GM18861 (cell line): ENCODE measurements at regions not wholly inside any gene's neighbourhood (a gene's known extent, or its start where the extent isn't known, plus 50 kb on each side); places are given as distances from the start of the nearest gene placed in this dataset.

Experiments
- ATAC-seq: cut with Tn5 transposase; IDR thresholded peaks from one replicate; pipeline ENCODE4 v1.9.1; 2021; ENCODE audit not compliant: unreplicated experiment

GRCh38 chr7:118671149-118671548 is 446.6 kb downstream of the ANKRD7 start:
- no peak for ATAC-seq

- no peak for ATAC-seq
Observed at GRCh38 chr7:118684796-118685195, 460.3 kb downstream of the ANKRD7 start.

- no peak for ATAC-seq
Observed at GRCh38 chr7:118689403-118689802, 464.9 kb downstream of the ANKRD7 start.

GRCh38 chr7:118696879-118697278 is 472.4 kb downstream of the ANKRD7 start:
- no peak for ATAC-seq

DNA sequence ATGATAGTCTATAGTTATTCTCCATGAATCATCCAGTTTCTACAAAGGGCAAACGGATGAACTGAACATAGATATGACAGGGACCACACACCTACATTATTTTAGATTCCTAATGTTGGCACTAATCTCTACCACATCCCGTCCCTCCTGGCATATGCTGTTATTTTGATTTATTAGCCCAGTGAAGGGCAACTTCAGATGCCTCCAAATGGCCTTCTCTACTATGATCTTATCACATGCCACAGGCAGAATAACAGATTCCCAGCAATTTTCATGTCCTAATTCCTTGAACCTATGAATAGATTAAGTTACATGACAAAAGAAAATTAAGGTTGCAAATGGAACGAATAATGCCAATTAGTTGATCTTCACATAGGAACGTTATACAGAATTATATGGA is 474.7 kb downstream of the ANKRD7 start:
- no peak for ATAC-seq

DNA sequence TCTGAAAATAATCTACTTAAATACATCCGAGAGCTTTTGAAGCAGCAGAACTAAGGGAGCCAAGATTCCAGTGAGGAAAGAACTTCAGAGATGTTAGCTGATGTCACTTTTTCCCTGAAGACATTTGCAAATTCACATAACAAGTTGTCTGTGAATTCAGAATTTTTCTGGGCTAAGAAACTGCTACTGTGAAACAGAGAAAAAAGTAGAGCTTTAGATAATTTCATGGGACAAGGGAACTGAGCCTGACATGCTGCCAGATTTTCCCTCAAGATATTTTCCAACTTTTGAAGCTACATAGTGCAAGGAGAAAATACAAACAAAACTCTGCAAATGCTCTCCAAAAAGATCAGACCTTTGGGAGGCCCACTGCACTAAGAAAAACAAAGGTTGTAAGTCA is 484.2 kb downstream of the ANKRD7 start:
- ATAC-seq: no peak

GRCh38 chr7:118711688-118712087 is 487.2 kb downstream of the ANKRD7 start:
- ATAC-seq: no peak

DNA sequence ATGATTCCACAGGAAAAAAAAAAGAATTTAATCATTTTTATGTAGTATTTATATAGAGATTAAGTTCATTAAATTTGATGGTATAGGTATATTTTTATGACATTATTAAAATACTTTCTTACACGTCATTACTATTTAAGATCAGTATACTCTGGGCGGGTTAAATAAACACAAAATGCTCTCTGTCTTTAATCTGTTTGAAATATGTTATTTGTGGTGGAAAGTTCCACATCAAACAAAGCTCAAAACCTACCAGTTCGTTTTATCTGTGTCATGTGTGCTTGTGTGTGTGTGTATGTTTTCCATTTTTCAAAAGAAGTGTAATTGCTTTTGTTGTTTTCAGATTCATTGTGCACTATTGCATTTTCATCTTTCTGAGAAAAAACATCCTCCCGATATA is 488.5 kb downstream of the ANKRD7 start:
- no peak for ATAC-seq

DNA sequence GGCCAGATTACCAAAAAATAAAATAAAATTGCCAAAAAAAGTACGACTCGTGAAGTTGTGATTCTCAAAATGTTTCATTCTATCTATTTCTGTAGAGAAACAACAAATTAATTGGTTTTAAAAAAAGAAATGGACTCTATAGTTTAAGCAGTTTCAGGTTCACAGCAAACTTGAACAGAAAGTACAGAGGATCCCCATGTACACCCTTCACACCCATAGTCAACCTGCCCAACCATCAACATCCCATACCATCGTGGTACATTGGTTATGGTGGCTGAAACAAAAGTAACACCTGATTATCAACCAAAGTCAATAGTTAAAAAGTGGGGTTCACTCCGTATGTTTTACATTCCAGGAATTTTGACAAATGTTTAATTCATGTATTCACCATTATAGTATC is 496.1 kb downstream of the ANKRD7 start:
- ATAC-seq: no peak

- no peak for ATAC-seq
Observed at GRCh38 chr7:118731854-118732253, 507.4 kb downstream of the ANKRD7 start.

GRCh38 chr7:118734541-118734940 is 510.0 kb downstream of the ANKRD7 start:
- ATAC-seq: no peak

DNA sequence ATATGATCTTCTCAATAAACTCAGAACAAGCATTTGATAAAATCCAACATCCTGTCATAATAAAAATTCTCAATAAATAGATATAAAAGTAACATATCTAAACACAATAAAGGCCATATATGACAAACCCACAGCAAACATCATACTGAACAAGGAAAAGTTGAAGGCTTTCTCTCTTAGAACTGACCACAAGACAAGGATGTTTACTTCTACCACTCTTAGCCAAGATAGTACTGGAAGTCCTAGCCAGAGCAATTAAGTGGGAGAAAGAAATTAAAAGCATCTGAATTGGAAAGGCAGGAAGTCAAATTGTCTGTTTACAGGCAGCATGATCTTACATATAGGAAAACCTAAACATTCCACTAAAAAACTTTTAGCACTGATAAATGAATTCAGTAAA is 510.9 kb downstream of the ANKRD7 start:
- ATAC-seq: no peak

GRCh38 chr7:118737935-118738334 is 513.4 kb downstream of the ANKRD7 start:
- no peak for ATAC-seq

- ATAC-seq: no peak
Observed at GRCh38 chr7:118745927-118746326, 521.4 kb downstream of the ANKRD7 start.

GRCh38 chr7:118747473-118747872 is 523.0 kb downstream of the ANKRD7 start:
- no peak for ATAC-seq

DNA sequence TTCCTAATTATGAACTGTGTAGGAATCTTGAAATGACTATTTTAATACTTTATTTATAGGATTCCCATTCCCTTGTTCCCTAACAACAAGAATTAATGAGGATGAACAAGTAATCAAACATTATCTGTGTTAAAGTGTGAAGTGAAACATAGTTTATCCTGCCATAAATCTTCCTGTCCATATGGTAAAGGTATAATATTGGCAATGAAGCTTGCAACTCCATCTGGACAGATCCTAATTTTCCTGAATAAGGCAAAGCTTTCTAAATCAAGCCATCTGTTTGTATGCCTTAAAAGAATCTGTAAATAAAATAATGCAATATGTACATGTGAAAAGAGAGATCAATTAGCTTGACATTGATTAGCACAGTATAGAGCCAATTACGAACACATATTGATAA is 529.0 kb downstream of the ANKRD7 start:
- ATAC-seq: no peak

GRCh38 chr7:118754608-118755007 is 530.1 kb downstream of the ANKRD7 start:
- ATAC-seq: no peak

DNA sequence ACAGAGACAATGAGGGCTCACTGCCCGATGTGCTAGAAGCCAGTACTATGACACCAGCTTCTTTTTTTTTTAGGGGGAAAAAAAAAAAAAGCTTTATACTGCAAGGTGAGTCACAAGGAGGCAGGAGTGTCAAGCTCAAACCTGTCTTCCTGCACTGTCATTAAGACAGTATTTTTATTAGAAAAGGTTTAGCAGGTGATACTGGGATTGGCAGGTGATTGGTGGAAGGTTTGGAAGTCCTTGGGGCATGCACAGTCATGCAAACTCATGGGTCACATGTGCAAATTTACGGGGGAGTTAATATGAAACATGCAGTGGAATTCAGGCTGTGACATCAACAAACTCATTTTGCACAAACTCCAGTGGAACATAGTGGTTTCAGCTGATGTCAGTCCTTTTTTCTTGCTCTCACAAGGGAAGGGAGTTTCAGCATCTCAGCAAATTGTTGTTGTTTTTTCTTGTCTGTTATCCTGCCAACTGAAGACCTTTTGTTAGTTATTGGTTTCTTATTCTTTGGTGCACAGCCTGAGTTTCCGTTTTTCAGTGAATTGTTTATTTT is 530.6 kb downstream of the ANKRD7 start:
- ATAC-seq: no peak

GRCh38 chr7:118757066-118757465 is 532.6 kb downstream of the ANKRD7 start:
- ATAC-seq: no peak

DNA sequence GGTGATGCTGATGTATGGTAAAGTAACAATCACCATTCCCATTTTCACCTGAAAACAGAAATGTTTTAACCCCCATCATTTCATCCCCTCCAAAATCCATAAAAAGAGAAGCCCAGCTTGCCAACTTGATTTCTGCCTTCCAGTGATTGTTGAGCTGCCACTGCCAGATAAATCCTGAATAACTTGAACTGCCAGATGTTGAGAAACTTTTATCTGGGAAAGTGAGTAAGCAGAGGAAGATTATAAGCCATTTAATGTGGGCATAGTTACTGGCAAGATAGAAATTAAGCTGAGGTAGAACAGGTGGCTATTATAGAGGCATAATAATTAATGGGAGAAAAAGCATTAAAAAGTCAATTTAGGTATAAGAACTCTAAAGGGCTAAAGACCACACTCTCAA is 534.1 kb downstream of the ANKRD7 start:
- ATAC-seq: no peak

DNA sequence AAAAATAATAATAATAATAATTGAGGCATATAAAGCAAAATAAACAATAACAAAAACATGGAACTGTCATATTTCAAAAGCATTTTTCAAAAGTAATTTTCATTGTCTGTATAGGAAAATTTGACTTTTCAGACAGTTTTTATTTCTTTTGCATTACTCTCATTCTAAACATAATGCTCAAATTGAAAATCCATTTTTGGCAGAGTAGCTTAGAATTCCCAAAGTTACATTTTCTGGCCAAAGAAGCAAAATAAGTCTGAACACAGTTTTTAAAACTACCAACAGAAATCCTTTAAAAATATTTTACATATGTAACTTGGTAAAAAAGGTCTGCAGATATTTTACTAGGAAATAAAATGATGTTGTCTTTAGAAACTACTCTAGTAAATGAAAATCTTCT is 535.4 kb downstream of the ANKRD7 start:
- ATAC-seq: no peak

- no peak for ATAC-seq
Observed at GRCh38 chr7:118762451-118762850, 537.9 kb downstream of the ANKRD7 start.

- ATAC-seq: no peak
Observed at GRCh38 chr7:118764221-118764620, 539.7 kb downstream of the ANKRD7 start.

GRCh38 chr7:118771672-118772071 is 547.2 kb downstream of the ANKRD7 start:
- no peak for ATAC-seq
